Activated T-cell treated with anti-CD3 and anti-CD28 coated beads for 24 hours (primary cell): ENCODE measurements at regions not wholly inside any gene's neighbourhood (a gene's known extent, or its start where the extent isn't known, plus 50 kb on each side); places are given as distances from the start of the nearest gene placed in this dataset.
"Not testable (repeated sequence)": the region's sequence is repeated elsewhere in the genome, so short reads cannot be mapped to it uniquely, and the experiment has no call there.

ENCODE experiments used
- DNase-seq: peaks from one replicate; pipeline ENCODE4 v3.0.0-alpha.2; 2020; ENCODE audit warnings: low read depth

DNA sequence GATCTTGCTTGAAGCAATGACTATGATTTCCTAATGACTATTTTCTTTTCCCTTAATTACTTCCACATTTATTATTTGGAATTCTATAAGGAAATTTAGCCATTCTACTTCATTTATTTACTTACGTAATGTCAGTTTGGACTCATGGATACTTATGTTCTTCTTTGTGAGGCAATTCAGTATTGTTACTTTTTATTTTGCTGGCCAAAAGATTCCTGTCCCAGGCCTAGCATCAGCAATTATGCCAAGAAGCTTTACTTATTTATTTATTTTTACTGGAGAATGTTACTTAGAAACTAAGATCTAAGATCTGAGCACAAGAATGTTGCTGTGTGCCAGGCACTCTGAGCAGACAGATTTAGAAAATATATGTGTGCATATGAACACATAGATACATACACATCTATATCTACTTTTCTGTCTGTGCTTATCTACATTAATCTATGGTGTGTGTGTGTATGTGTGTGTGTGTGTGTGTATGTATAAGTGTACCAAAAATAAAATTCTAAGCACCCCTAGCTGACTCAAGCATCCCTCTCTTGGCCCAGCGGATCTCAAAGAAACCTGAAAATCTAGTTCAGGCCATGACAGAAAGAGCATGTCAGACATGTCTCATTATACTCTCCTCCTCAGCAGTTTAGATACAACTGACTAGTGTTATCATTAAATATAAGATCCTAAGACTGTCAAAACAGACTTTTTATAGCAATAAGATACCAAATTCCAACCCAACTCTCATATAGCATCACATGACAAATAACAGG lies 640.0 kb upstream of the GJE1 start:
- no peak for DNase-seq

DNA sequence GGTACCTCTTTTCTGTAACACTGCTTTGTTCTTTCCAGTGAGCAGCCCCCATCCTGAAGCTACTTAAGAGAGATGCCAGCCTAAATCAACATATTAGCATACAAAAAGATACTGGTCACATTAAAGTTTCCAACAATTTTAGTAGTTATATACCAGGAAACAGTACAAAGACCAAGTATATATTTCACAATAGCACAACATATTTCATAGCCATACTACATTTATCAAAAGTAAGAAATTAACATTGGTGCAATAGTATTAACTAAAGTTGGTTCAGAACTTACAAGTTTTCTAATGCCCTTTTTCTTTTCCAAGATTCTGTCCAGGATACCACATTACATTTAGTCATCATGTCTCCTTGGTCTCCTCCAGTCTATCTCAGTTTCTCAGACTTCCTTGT lies 641.0 kb upstream of the GJE1 start:
- no peak for DNase-seq

DNA sequence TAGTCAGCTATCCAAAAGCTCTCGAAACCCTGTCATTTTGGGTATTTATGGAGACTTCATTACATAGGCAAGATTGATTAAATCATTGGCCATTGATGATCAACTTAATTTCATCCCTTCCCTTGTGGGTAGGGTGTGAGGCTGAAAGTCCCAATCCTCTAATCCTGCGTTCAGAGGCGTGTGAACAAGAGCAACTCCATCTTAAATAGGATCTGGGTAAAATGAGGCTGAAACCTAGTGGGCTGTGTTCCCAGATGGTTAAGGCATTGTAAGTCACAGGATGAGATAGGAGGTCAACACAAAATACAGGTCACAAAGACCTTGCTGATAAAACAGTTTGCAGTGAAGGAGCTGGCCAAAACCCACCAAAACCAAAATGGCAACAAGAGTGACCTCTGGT lies 641.7 kb upstream of the GJE1 start:
- DNase-seq, result no peak

DNA sequence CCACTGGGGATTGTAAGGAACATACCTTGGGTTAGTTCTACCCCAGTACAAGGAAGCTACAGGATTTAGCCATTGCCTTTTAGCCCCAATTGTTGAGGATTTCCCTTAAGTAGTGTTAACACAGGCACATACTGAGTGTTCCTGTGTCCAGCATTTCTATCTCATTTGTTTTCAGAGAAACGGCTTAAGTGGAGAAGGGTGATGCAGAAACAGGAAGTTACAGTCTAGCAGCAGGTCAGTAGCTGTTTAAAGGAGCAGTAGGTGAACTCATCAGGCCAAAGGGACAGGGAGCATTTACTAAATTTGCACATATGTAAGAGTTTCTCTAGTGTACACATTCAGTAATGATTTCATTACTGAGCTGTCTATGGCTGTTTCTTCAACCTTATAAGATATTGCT lies 644.2 kb upstream of the GJE1 start:
- DNase-seq, result no peak

DNA sequence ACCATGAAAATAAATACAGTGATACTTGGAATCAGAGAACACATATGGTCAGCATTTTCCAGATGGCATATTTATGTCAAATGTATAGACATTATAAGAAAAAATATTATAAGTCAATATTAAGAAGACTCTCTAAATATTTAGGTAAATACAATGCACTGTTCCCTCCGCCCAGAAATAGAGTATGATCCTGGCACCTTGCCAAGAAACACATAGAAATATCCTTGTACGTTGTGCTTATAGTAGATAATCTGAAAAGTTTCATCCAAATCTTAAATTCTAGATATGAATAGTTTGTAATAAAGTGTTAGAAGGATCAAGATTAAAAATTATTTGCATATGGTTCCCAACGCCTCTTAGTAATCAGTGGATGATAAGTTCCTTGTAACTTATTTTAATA lies 645.8 kb upstream of the GJE1 start:
- no peak for DNase-seq

DNA sequence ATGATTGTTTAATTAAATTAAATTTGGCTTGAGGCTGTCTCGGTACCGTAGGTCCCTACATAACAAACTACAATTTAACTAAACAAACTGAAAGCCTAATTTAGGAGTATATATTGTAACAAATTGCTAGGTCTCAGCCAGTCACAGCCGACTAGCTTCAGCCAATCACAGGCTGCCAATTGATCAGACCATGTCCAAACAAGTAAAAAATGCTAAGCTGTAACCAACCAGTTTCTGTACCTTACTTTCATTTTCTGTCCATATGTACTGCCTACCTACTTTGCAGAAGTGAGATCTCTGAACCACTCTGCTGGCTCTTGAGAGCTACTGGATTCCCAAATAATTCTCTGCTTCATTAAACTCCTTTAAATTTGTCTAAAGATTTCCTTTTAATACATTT lies 648.0 kb upstream of the GJE1 start:
- no peak for DNase-seq

DNA sequence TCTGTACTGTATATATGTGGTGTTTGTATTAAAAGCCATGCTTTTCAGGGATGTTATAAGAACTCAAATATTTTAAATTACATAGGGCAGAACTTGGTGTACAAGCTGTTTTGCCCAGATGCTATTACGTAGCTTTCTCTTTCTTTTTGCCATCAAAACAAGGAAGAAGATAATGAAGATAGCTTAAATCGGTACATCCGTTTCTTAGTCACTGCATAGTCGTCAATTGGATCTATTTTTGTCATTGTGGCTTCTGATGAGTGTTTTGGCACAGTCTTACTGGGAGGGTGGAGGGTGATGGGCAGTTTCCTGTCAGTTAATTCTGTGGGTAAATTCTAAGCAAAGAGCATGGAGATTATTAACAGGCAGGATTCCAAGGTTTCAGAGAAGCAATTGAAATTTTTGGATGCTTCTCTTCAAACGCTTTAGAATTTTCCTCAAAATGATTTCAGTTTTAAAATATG lies 649.1 kb upstream of the GJE1 start:
- DNase-seq, result peak; percentile 42

DNA sequence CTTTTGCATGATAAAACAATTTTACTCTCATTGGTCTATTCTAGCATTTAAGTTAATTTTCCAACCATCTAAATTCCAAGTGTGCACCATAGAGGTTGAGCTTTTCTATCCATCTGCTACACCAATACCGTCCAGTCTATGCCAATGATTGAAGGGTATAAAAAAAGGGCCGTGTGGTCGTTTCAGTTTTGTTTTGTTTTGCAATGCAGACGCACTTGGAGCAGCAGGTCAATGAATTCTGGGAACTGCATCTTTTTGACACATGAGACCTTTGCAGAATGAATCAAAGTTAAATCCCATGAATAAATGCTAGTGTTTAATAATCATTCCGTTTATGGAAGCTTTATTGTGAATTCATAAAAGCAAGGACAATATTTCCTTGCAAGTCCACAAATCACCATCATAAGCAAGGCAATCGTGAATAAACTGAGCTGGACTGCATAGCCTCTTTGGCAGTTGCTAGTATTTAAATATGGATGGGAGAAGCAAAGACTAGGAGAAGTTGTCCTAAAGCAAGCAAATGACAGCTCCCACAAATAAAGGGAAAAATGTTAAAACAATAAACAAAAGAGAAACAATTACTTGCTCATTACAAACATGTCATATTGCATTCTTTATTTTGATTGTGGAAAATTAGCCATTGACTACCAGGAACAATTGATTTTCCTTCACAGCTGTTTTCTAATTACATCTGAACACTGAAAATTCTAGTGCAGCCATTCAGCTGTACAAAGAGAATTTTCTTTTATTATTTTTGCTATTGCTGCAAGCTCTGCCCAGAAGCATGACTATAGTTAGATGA lies 649.7 kb upstream of the GJE1 start:
- no peak for DNase-seq

DNA sequence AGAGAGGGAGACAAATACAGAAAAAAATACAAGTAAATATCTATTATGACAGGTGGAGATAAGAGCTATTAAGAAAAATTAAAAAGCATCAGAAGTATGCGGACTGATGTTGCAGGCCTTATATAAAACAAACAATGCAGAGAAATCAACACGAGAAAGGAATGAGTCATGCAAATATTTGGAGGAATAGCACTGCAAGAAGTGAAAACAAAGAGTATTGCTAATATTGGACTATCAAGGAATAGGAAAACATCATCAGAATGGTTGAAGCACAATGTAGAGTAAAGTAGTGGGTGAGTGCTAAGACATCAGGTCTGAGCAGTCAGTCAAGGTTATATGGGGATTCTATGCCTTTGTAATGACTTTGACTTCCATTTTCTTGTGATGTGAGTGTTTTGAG lies 657.5 kb upstream of the GJE1 start:
- no peak for DNase-seq

DNA sequence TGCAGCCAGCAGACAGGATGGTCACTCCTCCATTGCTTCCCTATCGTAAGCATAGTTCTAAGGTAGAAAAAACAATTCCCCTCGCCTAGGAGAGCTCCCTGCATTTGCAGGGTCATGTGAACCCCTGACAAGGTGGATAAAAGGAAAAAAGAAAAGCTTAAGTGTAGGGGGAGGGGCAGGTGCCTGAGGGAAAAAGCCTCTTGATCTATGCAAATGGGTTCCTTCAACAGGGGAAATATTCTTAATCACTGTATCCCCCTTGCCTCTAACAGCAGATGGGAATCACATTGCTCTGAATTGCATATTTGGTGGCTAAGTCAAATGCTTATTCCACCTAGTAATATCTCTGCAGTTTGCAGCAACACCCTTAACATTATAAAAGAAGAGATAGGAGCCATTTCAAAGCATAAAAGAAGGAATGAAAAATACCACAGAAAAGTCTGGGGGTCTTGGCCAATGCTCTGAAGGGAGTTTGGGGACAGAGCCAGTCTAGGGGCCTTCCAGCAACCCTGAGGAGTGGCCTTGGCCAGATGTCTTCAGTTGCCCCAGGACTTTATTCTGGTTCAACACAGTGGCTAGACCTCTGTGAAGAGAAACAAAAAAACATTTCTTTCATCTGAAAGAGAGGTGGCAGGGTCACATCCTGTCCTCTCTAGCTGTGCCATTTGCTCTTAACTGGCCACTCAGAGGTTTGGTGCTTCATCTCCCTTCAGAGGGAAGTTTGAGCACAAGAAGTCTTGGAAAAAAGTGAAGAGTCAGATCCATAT lies 660.4 kb upstream of the GJE1 start:
- no peak for DNase-seq

DNA sequence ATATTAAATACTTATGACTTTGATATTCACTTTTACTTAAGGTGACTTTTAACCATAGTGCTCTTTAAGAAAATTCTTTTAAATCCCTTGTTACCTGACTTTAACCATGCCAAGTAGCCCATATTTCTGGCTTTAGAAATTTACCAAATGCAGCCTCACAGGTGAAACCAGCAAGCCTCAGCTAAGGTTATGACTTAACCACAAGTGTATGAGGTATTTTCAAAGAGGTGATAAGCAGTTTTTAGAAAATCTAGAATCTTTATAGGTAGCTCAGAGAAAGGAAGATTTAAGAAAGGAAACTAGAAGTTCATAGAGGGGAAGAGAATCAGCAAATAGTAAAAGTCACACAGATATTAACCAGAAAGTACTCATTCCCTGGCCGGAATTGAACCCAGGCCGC lies 661.9 kb upstream of the GJE1 start:
- no peak for DNase-seq

DNA sequence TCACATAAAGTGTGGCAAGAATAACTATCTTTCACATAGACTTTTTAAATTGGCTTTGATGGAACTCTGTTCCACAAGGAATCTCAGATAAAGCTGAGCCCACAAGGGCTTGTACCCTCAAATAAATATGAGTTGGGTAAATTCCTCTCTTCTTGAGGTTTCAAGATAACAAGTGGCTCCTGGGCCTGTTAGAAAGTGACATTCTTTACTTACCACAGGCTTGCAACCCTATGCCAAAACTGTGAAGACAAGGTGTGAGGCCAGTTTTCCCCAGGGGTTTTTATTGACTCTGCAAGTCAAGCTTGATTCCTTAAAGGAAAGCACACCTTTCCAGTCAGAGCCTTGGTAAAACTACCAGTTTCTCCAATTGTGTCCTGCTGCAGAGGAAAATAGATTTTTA lies 664.8 kb upstream of the GJE1 start:
- no peak for DNase-seq

DNA sequence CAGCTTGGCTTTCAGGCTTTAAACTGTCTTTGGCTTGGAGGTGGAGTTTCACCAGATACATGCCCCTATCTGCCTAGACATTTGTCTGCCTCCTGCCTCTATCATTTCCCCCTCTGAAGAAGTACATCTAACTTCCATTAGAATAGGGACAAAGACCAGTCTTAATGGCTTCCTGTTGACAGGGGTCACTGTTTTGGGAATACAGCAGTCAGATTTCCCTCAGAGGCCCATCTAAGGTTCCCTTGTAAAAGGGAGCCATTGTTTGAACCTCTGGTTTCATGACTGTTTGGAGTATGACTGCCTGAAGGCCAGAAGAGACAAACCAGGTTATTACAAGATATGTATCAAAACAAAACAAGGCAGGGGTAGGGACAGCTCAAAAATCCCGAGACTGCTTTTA lies 665.7 kb upstream of the GJE1 start:
- DNase-seq, result no peak

DNA sequence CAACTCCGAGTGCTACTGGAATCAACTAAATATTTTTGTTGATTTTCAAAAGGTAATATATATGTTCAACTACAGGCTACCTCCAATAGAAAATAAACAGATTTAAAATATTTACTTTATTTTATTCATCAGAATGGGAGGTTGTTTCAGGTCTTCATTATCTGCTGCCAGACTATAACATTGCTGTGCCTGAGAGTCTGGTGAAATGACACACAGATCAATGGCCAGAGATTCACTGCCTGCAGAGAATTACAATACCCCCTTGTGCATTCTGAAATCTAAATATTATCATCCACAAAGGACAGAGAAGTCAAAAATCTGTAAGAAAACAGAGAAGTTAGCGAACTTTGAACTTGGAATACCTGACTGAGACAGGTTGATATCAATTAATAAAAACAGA lies 667.8 kb upstream of the GJE1 start:
- DNase-seq, result no peak

DNA sequence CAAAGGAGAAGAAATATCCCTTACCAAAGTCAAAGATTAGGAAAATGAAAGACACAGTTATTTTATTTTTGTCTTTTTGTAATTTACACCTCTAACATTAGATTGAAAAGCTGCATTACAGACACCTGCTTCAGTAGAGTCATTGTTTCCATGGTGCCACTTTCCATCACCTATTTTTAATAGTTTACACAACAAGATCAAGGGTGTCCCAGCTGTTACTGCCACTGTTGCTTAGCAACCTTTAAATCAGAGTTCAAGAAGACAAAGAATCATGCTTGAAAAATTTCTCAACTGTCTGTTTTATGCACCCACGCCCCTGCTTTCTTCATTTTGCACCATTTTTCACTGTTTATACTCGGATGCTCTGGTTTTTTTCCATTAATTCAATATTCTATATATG lies 668.2 kb upstream of the GJE1 start:
- DNase-seq, result no peak

DNA sequence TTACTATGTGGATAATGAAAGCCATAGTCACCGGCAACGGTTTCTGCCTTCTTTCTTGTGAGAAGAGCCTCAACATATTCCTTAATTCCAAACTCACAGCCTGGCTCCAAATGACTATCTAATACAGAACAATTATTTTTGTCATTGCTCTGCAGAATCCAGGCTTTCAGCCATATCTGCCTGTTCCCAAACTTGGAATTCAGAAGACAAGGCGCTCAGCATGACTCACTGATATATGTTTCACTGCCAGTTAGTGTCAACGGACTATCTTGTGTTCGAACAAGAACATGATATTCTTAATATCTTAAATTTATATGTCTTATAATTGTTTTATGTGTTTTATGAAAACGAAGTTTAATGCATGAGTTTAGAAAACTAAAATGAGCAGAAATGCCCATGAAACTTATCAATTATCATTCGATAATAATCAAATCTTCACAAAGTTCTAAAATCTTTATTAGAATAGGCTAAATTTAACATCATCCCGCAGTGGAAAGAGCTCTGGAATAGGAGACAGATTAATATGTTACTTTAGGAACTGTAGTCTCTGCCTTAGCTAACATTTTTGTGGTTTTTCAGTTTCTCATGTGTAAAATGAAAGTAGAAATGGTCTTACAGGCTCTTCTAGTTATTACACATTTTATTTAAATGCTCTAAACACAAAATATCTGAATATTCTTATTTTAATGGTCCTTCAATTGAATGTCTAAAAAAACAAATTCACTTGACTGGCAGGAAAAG lies 669.3 kb upstream of the GJE1 start:
- no peak for DNase-seq

DNA sequence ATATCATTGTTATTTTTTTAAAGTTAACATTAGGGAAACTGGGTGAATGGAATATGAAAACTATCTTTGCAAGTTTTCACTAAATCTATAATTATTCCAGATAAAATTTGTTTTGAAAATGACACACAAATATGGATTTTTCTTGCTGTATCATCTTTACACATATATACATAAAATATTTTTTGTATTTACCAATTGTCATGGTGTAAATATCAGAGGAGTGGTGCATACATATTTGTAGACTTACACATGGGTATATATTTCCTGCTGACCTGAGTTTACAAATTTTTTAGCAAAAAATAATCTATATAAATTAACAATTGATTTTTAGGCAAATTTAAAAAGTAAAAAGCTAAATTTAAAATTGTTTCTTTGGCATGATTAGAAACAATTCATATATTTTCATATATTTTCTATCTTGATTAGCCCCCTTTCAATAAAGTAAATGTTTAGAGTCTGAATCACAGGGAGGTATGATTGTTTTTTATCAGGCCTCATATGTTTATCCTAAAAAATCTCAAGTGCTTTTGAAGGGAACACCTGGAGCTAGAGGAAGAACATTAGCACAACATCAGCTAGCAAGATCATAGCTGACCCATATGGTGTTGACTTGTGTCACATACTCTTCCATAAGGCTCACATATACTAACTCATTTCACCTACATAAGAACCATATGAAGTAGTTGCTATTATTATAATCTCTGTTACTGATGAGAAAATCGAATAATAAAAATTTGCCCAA lies 671.8 kb upstream of the GJE1 start:
- no peak for DNase-seq

DNA sequence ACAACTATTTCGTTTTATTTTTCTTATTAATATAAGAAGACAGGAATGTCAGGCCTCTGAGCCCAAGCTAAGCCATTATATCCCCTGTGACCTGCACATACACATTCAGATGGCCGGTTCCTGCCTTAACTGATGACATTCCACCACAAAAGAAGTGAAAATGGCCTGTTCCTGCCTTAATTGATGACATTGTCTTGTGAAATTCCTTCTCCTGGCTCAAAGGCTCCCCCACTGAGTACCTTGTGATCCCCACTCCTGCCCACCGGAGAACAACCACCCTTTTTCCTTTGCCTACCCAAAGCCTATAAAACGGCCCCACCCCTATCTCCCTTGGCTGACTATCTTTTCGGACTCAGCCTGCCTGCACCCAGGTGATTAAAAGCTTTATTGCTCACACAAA lies 672.5 kb upstream of the GJE1 start:
- not testable (repeated sequence) for DNase-seq

DNA sequence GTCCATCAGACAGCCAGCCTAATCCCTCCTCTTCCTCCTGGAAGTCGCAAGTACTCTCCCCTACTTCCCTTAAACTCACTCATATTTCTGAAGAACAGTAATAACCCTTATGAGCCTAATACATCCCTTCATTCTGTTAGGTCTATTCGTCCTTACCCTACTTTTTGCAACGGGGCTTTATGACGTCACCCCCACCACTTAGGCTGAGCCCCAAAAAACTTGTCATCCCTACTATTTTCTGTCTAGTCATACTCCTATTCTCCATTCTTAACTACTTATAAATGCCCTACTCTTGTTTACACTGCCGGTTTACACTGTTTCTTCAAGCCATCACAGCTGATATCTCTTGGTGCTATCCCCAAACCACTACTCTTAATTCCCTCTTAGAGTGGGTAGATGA lies 674.7 kb upstream of the GJE1 start:
- not testable (repeated sequence) for DNase-seq

DNA sequence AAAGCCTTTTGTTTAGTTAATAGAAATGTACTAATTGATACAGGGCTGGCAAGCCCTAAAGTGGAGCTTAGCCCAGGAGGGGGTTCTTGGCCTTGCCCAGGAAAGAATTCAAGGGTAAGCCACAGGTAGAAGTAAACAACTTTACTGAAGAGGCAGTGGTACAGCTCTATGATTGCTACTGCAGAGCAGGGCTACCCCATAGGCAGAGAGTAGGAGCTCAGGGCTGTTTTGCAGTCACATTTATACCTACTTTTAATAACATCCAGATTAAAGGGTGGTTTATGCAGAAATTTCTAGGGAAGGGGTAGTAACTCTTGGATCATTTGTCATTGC lies 680.4 kb upstream of the GJE1 start:
- DNase-seq, result no peak

DNA sequence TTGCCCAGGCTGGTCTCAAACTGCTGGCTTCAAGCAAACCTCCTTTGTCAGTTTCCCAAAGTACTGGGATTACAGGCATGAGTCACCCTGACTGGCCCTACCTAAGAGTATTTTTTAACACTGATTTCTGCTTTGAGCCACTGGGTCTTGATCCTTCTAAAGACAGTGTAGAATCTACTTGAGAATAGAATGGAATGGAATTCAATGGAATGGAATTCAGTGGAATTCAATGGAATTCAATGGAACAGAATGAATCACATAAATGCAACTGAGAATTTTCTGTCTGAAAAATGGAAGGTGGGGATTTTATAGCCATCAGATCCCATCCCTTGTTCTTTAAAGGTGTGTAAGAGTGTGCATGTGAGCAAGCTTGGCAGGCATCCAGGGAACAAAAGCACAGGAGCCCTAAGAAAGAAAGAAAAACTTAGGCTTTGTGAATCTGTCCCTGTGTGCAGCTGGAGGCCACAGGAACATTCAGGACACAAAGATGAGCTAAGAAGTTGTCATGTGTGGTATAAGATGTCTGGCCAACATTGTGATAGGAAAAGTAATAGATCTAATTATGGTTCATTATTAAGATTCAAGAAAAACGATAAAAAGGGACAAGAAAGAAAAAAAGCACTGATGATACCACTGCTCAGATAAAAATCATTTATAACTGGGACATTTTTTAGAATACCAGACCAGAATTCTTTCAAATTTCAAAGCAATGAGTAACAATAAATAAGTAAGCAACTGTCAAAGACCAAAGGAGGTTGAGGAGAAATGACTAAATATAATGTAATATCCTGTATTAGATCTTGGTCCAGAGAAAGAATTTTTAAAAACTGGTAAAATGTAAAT lies 681.0 kb upstream of the GJE1 start:
- no peak for DNase-seq
